ENCODE measurements at regions not wholly inside any gene's neighbourhood (a gene's known extent, or its start where the extent isn't known, plus 50 kb on each side); places are given as distances from the start of the nearest gene placed in this dataset.
"Not testable (repeated sequence)": the region's sequence is repeated elsewhere in the genome, so short reads cannot be mapped to it uniquely, and the experiment has no call there.

DNA sequence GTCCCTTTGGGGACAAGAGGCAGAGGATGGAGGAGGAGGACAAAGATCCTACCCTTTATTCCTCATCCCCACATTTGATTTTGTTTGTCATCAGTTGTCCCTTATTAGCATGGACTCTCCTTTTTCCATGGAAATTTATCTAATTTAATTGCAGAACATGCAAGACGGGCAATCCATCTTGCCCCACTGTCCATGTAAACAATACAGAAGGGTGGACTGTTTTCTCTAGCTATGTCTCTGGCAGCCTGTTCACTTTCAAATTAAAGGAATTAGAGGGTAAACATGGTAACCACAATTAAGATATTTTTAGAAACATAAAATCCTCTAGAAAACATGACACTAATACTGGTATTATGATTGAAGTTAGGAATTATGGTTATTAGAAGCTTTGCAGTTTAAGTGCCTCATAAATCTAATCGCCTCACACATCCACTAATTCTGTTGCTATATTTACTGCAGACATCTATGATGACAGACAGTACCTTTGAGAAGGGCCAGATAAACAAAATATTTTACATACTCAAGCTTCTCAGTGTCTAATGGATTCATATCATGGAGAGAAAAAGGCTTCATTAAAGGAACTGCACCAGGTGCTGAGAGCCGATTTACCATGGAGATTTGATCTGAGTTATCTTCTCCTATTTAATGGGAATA is 215.5 kb downstream of the LNPK start:
- WGBS (ENCODE audit: insufficient coverage) = 100% methylated on average over 1 of the region's 3 CpGs
- ChIA-PET CTCF (no interaction called here), POLR2A (no interaction called here)
- H3K27ac ChIP-seq (ENCODE audit: insufficient read depth in 1 of 2, low read depth in 1 of 2, low read length in 2 of 2, poor library complexity in 1 of 2, severe bottlenecking in 2 of 2) = no peak overlapping the region
- no peaks in the 10 kb centered on the region for H3K4me1 ChIP-seq (ENCODE audit: control extremely low read depth in 1 of 4, control insufficient read depth in 4 of 4, insufficient read depth in 4 of 4, low read length in 3 of 4)
- no peak for DNase-seq
- H3K36me3 ChIP-seq (ENCODE audit: control insufficient read depth in 4 of 4, insufficient read depth in 4 of 4, low read length in 3 of 4) = no peaks in the 10 kb centered on the region
- H3K4me3 ChIP-seq (ENCODE audit: control insufficient read depth in 1 of 7, extremely low read depth in 1 of 7, insufficient read depth in 4 of 7, low read depth in 2 of 7, low read length in 6 of 7) = no peak overlapping the region
- H3K27me3 ChIP-seq (replicated peaks in 2 of 5; ENCODE audit: control insufficient read depth in 4 of 5, insufficient read depth in 5 of 5, low read length in 4 of 5) = peaks cover 0 to 2% (median 0%) of the 10 kb centered on the region in 5 experiments
- H3K9me3 ChIP-seq (ENCODE audit: control extremely low read depth in 1 of 5, control insufficient read depth in 4 of 5, insufficient read depth in 2 of 5, low read depth in 1 of 5, low read length in 4 of 5) = peaks cover 0 to 3% (median 0%) of the 10 kb centered on the region in 5 experiments

DNA sequence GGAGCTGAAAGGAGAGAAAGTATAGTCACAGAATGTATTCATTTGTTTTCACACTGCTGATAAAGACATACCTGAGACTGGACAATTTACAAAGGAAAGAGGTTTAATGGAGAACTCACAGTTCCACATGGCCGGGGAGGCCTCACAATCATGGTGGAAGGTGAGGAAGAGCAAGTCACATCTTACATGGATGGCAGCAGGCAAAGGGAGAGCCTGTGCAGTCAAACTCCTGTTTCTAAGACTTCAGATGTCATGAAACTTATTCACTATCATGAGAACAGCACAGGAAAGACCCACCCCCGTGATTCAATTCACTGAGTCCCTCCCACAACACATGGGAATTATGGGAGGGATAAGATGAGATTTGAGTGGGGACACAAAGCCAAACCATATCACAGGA is 224.7 kb downstream of the LNPK start:
- H3K9me3 ChIP-seq (ENCODE audit: control extremely low read depth in 1 of 5, control insufficient read depth in 4 of 5, insufficient read depth in 2 of 5, low read depth in 1 of 5, low read length in 4 of 5); H3K4me1 ChIP-seq (ENCODE audit: control extremely low read depth in 1 of 4, control insufficient read depth in 4 of 4, insufficient read depth in 4 of 4, low read length in 3 of 4); H3K27ac ChIP-seq (ENCODE audit: insufficient read depth in 1 of 2, low read depth in 1 of 2, low read length in 2 of 2, poor library complexity in 1 of 2, severe bottlenecking in 2 of 2); DNase-seq; H3K27me3 ChIP-seq (replicated peaks in 2 of 5; ENCODE audit: control insufficient read depth in 4 of 5, insufficient read depth in 5 of 5, low read length in 4 of 5); H3K36me3 ChIP-seq (ENCODE audit: control insufficient read depth in 4 of 4, insufficient read depth in 4 of 4, low read length in 3 of 4); CTCF ChIA-PET; POLR2A ChIA-PET; H3K4me3 ChIP-seq (ENCODE audit: control insufficient read depth in 1 of 7, extremely low read depth in 1 of 7, insufficient read depth in 4 of 7, low read depth in 2 of 7, low read length in 6 of 7): not testable (repeated sequence)
- WGBS (ENCODE audit: insufficient coverage) = 100% methylated on average over 1 of the region's 2 CpGs

DNA sequence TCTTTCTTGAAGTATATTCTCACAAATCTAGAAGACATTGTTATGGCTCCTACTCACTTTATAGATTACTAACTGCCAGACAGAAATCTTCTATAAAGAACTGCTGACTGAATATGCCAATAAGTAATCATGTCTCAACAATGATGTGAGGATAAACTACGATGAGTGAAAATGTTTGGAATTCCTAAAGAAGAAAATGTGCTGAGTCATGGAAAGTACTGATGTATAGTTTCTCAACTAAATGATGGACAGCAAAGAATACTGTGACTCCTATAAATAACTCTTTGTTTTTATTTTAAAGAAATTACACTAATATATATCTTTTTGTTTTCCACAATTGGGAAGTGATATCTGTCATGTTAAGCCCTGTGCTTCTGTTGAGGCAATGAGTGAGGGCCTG is 232.9 kb downstream of the LNPK start:
- DNase-seq = no peak
- no peaks in the 10 kb centered on the region for H3K36me3 ChIP-seq (ENCODE audit: control insufficient read depth in 4 of 4, insufficient read depth in 4 of 4, low read length in 3 of 4)
- ChIA-PET POLR2A (no interaction called here), CTCF (no interaction called here)
- H3K9me3 ChIP-seq (ENCODE audit: control extremely low read depth in 1 of 5, control insufficient read depth in 4 of 5, insufficient read depth in 2 of 5, low read depth in 1 of 5, low read length in 4 of 5) = peaks cover 0 to 2% (median 0%) of the 10 kb centered on the region in 5 experiments
- no peak overlapping the region for H3K4me3 ChIP-seq (ENCODE audit: control insufficient read depth in 1 of 7, extremely low read depth in 1 of 7, insufficient read depth in 4 of 7, low read depth in 2 of 7, low read length in 6 of 7)
- WGBS (ENCODE audit: insufficient coverage) = no CpG with 5 or more reads among the region's 1 CpG
- H3K27me3 ChIP-seq (replicated peaks in 2 of 5; ENCODE audit: control insufficient read depth in 4 of 5, insufficient read depth in 5 of 5, low read length in 4 of 5) = peaks cover 0 to 3% (median 0%) of the 10 kb centered on the region in 5 experiments
- H3K4me1 ChIP-seq (ENCODE audit: control extremely low read depth in 1 of 4, control insufficient read depth in 4 of 4, insufficient read depth in 4 of 4, low read length in 3 of 4) = no peaks in the 10 kb centered on the region
- H3K27ac ChIP-seq (ENCODE audit: insufficient read depth in 1 of 2, low read depth in 1 of 2, low read length in 2 of 2, poor library complexity in 1 of 2, severe bottlenecking in 2 of 2) = no peak overlapping the region

DNA sequence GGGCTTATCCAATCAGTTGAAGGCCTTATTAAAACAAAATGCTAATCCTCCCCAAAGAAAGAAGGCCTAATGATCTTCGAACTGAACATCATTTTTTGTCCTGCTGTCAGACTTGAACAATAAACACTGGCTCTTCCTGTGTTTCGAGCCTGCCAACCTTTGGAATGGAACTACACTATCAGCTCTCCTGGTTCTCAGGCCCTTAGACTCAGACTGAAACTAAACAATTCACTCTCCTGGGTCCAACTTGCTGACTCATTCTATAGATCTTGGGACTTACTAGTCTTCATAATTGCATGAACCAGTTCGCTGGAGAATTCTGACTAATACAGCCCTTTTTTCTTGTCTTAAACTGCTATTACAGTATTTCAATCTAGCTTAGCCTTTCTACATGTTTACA is 235.2 kb downstream of the LNPK start:
- 67% methylated on average over 3 of the region's 3 CpGs for WGBS (ENCODE audit: insufficient coverage)
- Histone ChIP-seq H3K9me3 (ENCODE audit: control extremely low read depth in 1 of 5, control insufficient read depth in 4 of 5, insufficient read depth in 2 of 5, low read depth in 1 of 5, low read length in 4 of 5) (peaks cover 0 to 2% (median 0%) of the 10 kb centered on the region in 5 experiments), H3K27me3 (replicated peaks in 2 of 5; ENCODE audit: control insufficient read depth in 4 of 5, insufficient read depth in 5 of 5, low read length in 4 of 5) (no peaks in the 10 kb centered on the region), H3K4me3 (ENCODE audit: control insufficient read depth in 1 of 7, extremely low read depth in 1 of 7, insufficient read depth in 4 of 7, low read depth in 2 of 7, low read length in 6 of 7) (no peak overlapping the region), H3K36me3 (ENCODE audit: control insufficient read depth in 4 of 4, insufficient read depth in 4 of 4, low read length in 3 of 4) (no peaks in the 10 kb centered on the region), H3K4me1 (ENCODE audit: control extremely low read depth in 1 of 4, control insufficient read depth in 4 of 4, insufficient read depth in 4 of 4, low read length in 3 of 4) (no peaks in the 10 kb centered on the region), H3K27ac (ENCODE audit: insufficient read depth in 1 of 2, low read depth in 1 of 2, low read length in 2 of 2, poor library complexity in 1 of 2, severe bottlenecking in 2 of 2) (no peak overlapping the region)
- ChIA-PET CTCF (no interaction called here), POLR2A (no interaction called here)
- DNase-seq = no peak

DNA sequence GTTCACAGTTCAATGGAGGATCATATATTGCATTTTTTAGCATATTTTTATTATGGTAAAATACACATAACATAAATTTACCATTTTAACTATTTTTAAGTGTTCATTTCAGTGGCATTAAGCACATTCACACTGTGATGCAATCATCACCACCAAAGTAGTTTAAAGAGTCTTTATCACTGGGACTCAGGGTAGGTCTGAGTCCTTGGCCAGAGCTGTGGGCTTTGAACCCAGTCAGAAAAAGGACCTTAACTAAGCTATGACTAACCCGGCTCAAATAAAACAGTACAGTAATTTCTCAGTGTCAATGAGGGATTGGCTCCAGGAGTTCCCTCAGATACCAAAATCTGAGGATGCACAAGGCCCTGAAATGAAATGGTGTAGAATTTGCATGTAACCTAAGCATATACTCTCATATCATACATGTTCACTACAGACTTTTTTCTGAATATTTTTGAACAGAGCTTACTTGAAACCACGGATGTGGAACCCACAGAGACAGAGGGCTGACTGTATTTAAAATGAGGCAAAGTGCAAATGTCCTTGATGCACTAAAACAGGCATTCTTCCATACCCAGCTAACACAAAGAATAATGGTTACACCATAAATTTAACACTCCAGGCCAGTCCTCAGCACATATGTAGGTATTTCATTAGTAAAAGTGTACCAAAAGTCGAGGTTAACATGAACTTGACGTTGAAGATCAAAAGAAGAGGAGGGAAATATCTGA is 246.2 kb downstream of the LNPK start:
- no peaks in the 10 kb centered on the region for H3K4me1 ChIP-seq (ENCODE audit: control extremely low read depth in 1 of 4, control insufficient read depth in 4 of 4, insufficient read depth in 4 of 4, low read length in 3 of 4)
- WGBS (ENCODE audit: insufficient coverage) = 100% methylated on average over 1 of the region's 4 CpGs
- no peak overlapping the region for H3K4me3 ChIP-seq (ENCODE audit: control insufficient read depth in 1 of 7, extremely low read depth in 1 of 7, insufficient read depth in 4 of 7, low read depth in 2 of 7, low read length in 6 of 7)
- no peaks in the 10 kb centered on the region for H3K27me3 ChIP-seq (replicated peaks in 2 of 5; ENCODE audit: control insufficient read depth in 4 of 5, insufficient read depth in 5 of 5, low read length in 4 of 5)
- H3K9me3 ChIP-seq (ENCODE audit: control extremely low read depth in 1 of 5, control insufficient read depth in 4 of 5, insufficient read depth in 2 of 5, low read depth in 1 of 5, low read length in 4 of 5) = no peaks in the 10 kb centered on the region
- H3K36me3 ChIP-seq (ENCODE audit: control insufficient read depth in 4 of 4, insufficient read depth in 4 of 4, low read length in 3 of 4) = no peaks in the 10 kb centered on the region
- no peak overlapping the region for H3K27ac ChIP-seq (ENCODE audit: insufficient read depth in 1 of 2, low read depth in 1 of 2, low read length in 2 of 2, poor library complexity in 1 of 2, severe bottlenecking in 2 of 2)
- POLR2A ChIA-PET = no interaction called here
- CTCF ChIA-PET = no interaction called here
- DNase-seq = no peak

DNA sequence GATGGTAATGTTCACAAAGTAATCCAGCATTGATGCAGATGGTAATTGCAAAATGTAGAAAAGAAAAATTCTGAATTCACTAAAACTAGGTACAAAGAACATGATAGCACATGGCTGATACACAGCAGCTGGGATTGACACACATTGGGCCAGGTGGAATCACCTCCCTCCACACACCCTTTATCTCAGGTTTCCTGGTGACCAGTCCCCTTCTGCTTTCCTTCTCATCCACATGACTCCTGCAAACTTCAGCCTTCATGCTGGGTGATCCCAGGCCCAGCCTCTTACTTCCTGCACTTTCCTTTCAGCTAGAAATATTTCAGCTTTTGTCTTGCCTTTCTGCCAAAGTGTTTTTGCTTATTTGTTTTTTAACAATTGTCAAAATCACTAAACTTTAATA is 246.9 kb downstream of the LNPK start:
- no peak for DNase-seq
- POLR2A ChIA-PET = no interaction called here
- Histone ChIP-seq H3K9me3 (ENCODE audit: control extremely low read depth in 1 of 5, control insufficient read depth in 4 of 5, insufficient read depth in 2 of 5, low read depth in 1 of 5, low read length in 4 of 5) (no peaks in the 10 kb centered on the region), H3K4me1 (ENCODE audit: control extremely low read depth in 1 of 4, control insufficient read depth in 4 of 4, insufficient read depth in 4 of 4, low read length in 3 of 4) (no peaks in the 10 kb centered on the region), H3K27me3 (replicated peaks in 2 of 5; ENCODE audit: control insufficient read depth in 4 of 5, insufficient read depth in 5 of 5, low read length in 4 of 5) (no peaks in the 10 kb centered on the region), H3K27ac (ENCODE audit: insufficient read depth in 1 of 2, low read depth in 1 of 2, low read length in 2 of 2, poor library complexity in 1 of 2, severe bottlenecking in 2 of 2) (no peak overlapping the region), H3K36me3 (ENCODE audit: control insufficient read depth in 4 of 4, insufficient read depth in 4 of 4, low read length in 3 of 4) (no peaks in the 10 kb centered on the region), H3K4me3 (ENCODE audit: control insufficient read depth in 1 of 7, extremely low read depth in 1 of 7, insufficient read depth in 4 of 7, low read depth in 2 of 7, low read length in 6 of 7) (no peak overlapping the region)
- CTCF ChIA-PET = no interaction called here

DNA sequence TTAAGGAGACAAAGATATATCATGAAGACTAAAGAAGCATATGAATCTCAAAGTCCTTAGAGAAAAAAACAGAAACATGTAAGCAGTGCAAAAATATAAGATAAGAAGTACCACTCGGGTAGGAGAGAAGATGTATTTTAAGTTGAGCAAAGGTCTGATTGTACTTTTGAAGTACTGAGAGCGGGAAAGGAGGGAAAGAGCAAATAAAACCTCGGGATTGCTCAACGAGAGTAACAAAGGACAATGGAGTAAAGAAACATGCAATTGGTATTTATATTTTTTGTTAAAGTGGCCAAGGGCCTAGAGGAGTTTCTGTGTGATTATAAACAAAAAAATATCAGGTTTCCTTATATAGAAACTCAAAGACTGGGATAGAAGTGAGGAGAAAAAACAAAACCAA is 251.9 kb downstream of the LNPK start:
- H3K36me3 ChIP-seq (ENCODE audit: control insufficient read depth in 4 of 4, insufficient read depth in 4 of 4, low read length in 3 of 4) = no peaks in the 10 kb centered on the region
- H3K9me3 ChIP-seq (ENCODE audit: control extremely low read depth in 1 of 5, control insufficient read depth in 4 of 5, insufficient read depth in 2 of 5, low read depth in 1 of 5, low read length in 4 of 5) = no peaks in the 10 kb centered on the region
- H3K4me3 ChIP-seq (ENCODE audit: control insufficient read depth in 1 of 7, extremely low read depth in 1 of 7, insufficient read depth in 4 of 7, low read depth in 2 of 7, low read length in 6 of 7) = no peak overlapping the region
- no peak overlapping the region for H3K27ac ChIP-seq (ENCODE audit: insufficient read depth in 1 of 2, low read depth in 1 of 2, low read length in 2 of 2, poor library complexity in 1 of 2, severe bottlenecking in 2 of 2)
- H3K4me1 ChIP-seq (ENCODE audit: control extremely low read depth in 1 of 4, control insufficient read depth in 4 of 4, insufficient read depth in 4 of 4, low read length in 3 of 4) = no peaks in the 10 kb centered on the region
- H3K27me3 ChIP-seq (replicated peaks in 2 of 5; ENCODE audit: control insufficient read depth in 4 of 5, insufficient read depth in 5 of 5, low read length in 4 of 5) = no peaks in the 10 kb centered on the region
- POLR2A ChIA-PET = no interaction called here
- no peak for DNase-seq
- 83% methylated on average over 4 of the region's 4 CpGs for WGBS (ENCODE audit: insufficient coverage)
- CTCF ChIA-PET = no interaction called here
